ENCODE measurements at regions not wholly inside any gene's neighbourhood (a gene's known extent, or its start where the extent isn't known, plus 50 kb on each side); places are given as distances from the start of the nearest gene placed in this dataset.
A peak's percentile ranks its signal among the peaks of the same experiment; 100 is the strongest.

DNA sequence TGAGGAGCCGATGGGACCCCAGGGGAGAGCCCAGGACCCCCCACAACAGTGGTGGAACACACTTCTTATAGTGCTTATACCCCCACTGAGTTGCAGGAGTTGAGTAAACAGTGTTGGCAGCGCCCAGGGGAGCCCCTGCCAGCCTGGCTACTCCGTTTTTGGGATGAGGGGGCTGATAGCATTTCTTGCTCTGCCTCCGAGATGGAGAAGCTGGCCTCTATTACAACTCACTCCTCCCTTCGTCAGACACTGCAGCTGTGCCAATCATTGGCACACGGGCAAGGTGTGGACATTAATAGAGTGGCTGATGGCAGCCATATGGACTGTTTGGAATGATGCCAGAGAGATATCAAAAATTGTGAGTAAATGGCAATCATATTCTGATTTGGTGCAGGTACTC, 94.9 kb upstream of the TMPO start:
- Histone ChIP-seq H3K36me3 (no peaks in the 10 kb centered on the region), H3K4me1 (peaks cover 0 to 34% of the 10 kb centered on the region in 2 donors), H3K27ac (peak overlapping the region in 1 of 2 donors; percentile 77), H3K9me3 (no peaks in the 10 kb centered on the region), H3K27me3 (no peaks in the 10 kb centered on the region), H3K4me3 (no peak overlapping the region)
- TF ChIP-seq, protein P1, sequence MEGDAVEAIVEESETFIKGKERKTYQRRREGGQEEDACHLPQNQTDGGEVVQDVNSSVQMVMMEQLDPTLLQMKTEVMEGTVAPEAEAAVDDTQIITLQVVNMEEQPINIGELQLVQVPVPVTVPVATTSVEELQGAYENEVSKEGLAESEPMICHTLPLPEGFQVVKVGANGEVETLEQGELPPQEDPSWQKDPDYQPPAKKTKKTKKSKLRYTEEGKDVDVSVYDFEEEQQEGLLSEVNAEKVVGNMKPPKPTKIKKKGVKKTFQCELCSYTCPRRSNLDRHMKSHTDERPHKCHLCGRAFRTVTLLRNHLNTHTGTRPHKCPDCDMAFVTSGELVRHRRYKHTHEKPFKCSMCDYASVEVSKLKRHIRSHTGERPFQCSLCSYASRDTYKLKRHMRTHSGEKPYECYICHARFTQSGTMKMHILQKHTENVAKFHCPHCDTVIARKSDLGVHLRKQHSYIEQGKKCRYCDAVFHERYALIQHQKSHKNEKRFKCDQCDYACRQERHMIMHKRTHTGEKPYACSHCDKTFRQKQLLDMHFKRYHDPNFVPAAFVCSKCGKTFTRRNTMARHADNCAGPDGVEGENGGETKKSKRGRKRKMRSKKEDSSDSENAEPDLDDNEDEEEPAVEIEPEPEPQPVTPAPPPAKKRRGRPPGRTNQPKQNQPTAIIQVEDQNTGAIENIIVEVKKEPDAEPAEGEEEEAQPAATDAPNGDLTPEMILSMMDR (IDR thresholded peaks at IDR 0.05): no peak
- no peak for DNase-seq (ENCODE audit: low spot score)

DNA sequence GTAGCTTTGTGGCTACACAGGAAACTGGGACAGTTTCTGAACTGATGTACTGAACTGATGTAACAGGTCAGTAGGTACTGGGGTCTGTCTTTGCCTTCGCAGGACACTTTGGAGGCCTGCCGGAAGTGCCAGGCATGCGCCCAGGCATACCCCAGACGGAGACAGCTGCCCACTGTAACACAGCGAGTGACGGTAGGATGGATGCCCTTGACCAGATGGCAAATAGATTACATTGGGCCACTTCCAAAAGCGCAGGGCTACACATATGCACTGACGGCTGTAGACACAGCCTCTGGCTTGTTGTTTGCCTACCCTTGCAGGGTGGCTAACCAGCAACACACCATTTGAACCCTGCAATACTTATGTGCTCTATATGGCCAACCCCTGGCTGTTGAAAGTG, 94.1 kb upstream of the TMPO start:
- TF ChIP-seq, protein P1 (IDR thresholded peaks at IDR 0.05): no peak

GRCh38 chr12:98422359-98422758, 93.0 kb upstream of the TMPO start:
- no peak overlapping the region for H3K27ac ChIP-seq
- DNase-seq (ENCODE audit: low spot score): no peak
- H3K27me3 ChIP-seq: no peaks in the 10 kb centered on the region

More for the DNA sequence above, 94.1 kb upstream of the TMPO start:
- H3K4me1 ChIP-seq: peaks cover 0 to 34% of the 10 kb centered on the region in 2 donors
- H3K36me3 ChIP-seq: no peaks in the 10 kb centered on the region
- no peak overlapping the region for H3K4me3 ChIP-seq
- H3K9me3 ChIP-seq: no peaks in the 10 kb centered on the region
- no peak for DNase-seq (ENCODE audit: low spot score)
- H3K27me3 ChIP-seq: no peaks in the 10 kb centered on the region
- no peak overlapping the region for H3K27ac ChIP-seq

DNA sequence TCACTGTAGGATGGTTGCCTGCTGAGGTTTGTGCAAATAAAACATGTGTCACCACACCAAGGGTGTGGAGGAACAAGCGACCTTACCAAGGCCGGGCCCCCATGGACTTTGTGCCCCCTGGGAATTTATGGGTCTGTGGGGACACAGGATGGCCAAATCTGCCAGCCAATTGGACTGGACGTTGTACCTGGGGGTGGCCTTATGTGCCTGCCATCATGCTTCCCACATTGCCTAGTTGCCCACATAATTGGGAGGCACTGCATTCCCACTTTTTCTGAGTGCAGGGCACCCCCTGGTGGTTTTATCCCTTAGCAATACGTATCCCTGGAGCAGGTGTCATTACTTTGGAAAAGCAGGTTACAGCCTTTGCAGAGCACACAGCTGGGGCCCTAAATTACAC, 92.6 kb upstream of the TMPO start:
- no peak for DNase-seq (ENCODE audit: low spot score)
- Histone ChIP-seq H3K4me1 (peaks cover 0 to 30% of the 10 kb centered on the region in 2 donors), H3K36me3 (no peaks in the 10 kb centered on the region), H3K27me3 (no peaks in the 10 kb centered on the region), H3K4me3 (no peak overlapping the region), H3K9me3 (no peaks in the 10 kb centered on the region), H3K27ac (no peak overlapping the region)
- TF ChIP-seq, protein P1 (IDR thresholded peaks at IDR 0.05): peak in 1 of 2 donors; percentile 28

More at GRCh38 chr12:98422359-98422758, 93.0 kb upstream of the TMPO start:
- no peaks in the 10 kb centered on the region for H3K36me3 ChIP-seq
- peaks cover 0 to 34% of the 10 kb centered on the region in 2 donors for H3K4me1 ChIP-seq
- TF ChIP-seq, protein P1 (IDR thresholded peaks at IDR 0.05): no peak
- no peak overlapping the region for H3K4me3 ChIP-seq
- H3K9me3 ChIP-seq: no peaks in the 10 kb centered on the region

GRCh38 chr12:98423963-98424362, 91.4 kb upstream of the TMPO start:
- H3K4me1 ChIP-seq: peaks cover 0 to 19% of the 10 kb centered on the region in 2 donors
- no peaks in the 10 kb centered on the region for H3K36me3 ChIP-seq
- no peak overlapping the region for H3K4me3 ChIP-seq
- TF ChIP-seq, protein P1 (IDR thresholded peaks at IDR 0.05): no peak
- H3K27me3 ChIP-seq: no peaks in the 10 kb centered on the region
- no peak for DNase-seq (ENCODE audit: low spot score)
- no peak overlapping the region for H3K27ac ChIP-seq
- no peaks in the 10 kb centered on the region for H3K9me3 ChIP-seq

DNA sequence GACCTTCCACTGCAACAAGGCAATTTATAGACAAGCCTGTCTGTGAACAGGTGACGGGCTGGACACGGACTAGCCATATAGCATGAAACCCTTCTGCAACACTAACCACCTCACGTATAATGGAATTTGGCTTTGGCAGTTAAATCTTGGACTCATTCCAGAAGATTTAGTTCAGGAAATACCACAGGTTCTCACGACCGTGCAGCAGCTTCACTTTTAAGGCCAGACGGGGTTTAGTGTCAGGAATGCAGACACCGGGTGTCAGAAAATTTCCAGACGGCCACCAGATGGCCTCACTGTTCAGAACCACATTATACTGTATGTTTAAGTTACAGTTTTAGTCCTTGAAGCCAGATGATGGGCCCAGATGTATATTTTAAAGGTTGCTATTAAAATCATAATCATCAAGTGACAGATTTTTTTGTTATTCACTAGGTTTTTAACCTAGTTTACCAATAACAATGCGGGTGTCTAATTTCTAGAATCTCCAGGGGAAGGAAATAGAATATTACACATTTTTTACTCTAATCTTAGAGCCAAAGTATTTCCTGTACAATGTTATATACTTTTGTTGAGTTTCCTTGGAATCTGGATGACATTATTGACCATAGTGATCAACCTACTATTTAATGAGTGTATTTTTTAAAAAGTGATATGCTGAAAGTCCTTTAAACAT, 90.5 kb upstream of the TMPO start:
- H3K27me3 ChIP-seq: no peaks in the 10 kb centered on the region
- H3K4me1 ChIP-seq: peaks cover 0 to 10% of the 10 kb centered on the region in 2 donors
- no peak for DNase-seq (ENCODE audit: low spot score)
- no peaks in the 10 kb centered on the region for H3K9me3 ChIP-seq
- TF ChIP-seq, protein P1 (IDR thresholded peaks at IDR 0.05): peak; percentile 47 to 77
- H3K27ac ChIP-seq: peak overlapping the region in 1 of 2 donors; percentile 38
- no peak overlapping the region for H3K4me3 ChIP-seq
- no peaks in the 10 kb centered on the region for H3K36me3 ChIP-seq

Measured in right atrium auricular region (tissue), 2 donors.